ENCODE measurements at regions not wholly inside any gene's neighbourhood (a gene's known extent, or its start where the extent isn't known, plus 50 kb on each side); places are given as distances from the start of the nearest gene placed in this dataset.
"Not testable (repeated sequence)": the region's sequence is repeated elsewhere in the genome, so short reads cannot be mapped to it uniquely, and the experiment has no call there.

DNA sequence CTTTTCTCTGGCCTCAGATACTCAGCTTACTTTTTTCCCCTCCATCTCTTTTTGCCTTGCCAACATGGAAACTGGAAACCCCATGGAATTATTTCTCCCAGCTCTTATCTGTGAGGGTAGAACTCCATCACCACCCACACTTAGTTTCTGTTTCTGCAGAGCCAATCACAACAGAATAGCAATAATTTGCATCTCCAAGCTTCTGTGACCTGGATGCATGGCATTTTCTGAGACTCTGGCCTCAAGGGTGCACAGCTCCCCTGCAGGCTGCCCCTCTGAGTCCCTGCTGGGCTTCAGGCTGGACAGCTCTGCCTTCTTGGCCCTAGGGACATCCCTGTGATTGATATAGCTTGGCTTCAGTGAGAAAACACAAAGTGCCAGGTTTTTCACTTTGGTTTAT is 316.5 kb upstream of the FZD8 start:
- not testable (repeated sequence) for DNase-seq

DNA sequence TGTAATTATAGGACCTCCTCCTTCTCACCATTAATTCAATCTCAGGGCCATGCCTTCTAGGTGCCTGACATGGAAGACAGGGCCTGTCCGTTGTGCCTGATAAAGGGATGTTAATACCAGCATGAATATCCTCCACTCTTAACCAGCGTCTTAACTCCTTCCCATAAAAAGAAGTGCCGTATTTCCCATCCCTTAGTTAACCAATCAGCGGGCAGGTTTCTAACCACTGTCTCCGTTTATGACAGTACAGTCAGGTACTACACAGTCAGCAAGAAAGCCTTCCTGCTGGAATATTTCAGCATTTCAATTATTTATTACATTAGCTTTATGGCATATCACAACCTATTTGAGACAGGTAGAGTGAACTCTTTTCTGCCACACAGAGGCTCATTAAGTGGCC is 308.6 kb upstream of the FZD8 start:
- no peak for DNase-seq

DNA sequence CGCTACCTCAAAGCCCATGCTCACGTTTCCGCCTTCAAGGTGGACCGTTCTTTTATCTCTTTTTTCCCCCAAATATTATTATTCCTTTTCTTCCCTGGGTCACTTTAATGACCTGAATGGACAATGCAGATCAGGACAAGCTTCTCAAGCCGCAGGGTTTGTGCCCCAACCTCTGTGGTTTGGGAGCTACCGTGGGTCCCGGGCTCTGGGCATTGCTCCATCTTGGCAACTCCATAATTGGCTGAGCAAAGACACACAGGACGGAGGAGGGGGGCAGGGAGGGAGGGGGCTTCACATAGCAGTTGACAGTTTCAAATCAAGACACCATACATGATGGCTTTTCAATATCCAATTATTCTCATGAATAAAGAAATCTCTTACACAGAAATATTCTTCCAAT is 308.1 kb upstream of the FZD8 start:
- no peak for DNase-seq

DNA sequence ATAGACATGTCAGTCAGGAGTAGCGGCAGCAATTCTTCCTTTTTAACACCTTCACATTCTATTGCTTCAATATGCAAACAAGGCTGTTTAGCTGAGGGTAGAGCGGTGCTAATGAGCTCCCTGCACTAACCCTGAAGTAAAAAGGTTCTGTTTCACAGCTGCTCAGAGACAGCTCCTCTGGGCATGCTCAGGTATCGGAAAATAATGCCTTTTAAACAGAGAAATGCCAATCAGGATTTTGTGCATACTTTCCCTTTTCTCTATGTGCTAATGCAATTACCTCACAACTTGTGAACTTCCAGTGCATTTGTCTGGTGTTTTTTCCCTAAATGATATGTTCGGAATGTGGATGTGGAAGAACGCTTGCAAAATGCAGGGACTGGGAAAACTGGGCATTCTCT is 307.7 kb upstream of the FZD8 start:
- no peak for DNase-seq

DNA sequence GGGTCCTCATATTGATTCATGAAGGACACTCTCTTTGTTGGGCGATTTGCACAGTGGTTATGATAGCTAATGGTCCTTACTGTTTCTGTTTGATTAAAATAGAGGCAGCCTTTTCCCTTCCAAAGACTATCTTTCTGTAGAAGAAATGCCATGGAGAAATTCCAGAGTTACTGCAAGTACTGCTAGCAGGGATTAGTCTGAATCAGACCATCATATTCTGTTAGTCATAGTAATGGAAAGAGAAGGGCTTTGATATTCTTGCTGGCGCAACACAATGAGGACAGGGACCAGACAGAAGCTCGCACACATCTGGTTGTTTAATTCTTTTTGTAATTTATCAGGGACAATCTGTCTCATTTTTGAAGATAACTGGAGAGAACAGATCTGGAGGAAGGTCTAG is 304.5 kb upstream of the FZD8 start:
- no peak for DNase-seq

DNA sequence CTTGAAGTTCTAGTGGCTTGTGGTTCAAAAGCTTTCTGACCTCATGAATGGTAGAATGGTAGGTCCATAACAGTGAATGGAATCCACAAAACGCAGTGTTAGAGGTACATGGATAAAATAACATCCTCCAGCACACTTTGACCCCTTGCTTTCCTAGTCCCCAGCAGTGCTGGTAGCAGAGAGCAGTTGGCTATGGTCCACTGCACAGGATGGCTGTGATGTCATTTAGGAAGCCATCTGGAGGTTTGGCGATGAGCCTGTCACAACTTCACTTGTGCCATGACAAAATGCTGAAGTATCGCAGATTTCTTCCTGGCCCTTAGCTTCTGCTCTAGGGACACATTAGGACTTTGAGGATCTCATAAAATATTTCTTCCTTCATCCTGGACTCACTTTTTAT is 300.0 kb upstream of the FZD8 start:
- DNase-seq: no peak

DNA sequence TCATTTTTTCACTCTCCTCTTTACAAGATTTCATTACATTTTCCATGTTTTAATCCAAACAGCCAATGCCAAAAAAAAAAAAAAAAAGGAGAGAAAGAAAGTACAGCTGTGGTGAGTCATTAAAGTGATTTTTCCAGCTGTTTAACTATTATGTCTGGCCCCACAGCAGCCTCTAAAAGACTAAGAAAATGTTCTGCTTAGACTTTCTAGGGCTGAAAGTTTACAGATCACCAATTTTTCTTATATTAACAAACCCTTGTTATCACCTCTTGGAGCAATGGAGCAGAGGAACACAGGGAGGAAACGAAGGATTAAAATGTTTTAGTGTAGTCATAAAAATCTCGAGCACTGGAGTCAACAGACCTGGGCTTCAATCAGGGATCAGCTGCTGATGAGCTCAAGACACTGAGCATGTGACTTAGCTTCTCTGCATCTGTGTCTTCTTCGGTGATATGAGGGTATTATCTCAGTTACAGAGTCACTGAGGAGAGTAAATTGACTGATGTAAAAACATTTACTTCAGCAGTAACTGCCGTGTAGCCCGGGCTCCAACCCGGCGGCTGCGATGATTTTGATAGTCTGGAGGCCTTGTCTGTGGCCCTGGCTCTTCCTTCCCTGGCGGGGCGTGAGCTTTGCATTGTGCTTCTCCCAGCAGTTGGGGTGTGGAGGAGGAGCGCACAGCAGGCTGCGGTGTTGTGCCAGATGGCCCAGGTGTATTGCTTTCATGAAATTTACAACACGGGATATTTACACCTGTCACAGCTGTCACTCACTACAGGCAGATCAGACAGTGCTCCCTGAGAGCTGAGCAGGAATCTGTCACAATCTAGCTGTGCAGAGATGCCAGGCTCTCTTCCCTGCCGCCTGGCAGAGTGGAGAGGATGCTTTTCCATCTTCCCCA is 298.3 kb upstream of the FZD8 start:
- no peak for DNase-seq

DNA sequence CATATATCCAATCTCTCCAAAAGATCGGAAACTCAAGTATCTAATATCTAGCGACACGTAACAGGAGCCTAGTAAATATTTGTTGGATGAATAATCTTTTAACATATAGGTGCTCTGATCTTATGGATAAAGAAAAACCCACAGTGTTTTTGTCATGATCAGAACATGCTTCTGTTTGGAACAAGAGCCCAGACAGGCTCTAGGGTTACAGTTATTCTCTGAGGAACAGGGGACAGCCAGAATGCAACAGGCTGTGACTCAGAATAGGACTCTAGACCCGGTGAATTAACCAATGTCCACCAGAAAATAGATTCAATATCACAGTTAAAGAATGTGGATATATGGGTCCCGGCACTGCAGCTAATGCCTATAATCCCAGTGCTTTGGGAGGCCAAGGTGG is 296.1 kb upstream of the FZD8 start:
- no peak for DNase-seq

DNA sequence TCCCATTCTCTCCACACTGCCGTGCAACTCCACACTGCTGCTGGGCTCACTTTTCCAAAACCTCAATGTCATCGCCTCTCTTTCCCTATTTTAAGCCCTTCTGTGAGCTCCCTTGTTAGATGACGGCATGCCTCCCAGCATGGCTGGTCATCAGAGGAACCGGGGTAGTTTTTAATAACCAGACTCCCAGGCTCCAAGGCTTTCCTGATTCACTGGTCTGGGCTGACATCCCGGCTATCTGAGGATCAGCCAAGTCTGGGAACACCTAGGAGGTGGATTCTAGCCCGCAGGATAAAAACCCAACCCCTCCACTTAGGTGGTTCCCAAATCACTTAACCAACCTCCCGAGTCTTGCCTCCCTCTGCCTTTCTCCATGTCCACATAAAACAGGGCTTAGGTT is 295.4 kb upstream of the FZD8 start:
- no peak for DNase-seq

DNA sequence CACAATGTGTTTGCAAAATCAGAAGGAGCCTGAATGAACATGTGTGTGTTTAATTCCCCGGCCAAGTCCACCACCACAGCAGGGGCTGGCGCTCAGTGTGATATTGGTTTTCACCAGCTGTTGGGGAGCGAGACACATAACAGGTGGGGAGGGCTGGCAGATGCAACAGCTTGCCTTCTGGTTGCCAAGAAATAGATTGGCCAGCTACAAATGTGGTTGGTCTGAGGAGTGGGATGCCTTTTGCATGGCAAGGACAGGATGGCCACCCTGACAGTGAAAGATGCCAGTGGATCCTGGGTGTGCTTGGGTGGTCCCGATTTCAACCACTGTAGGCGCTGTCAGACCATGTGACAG is 292.5 kb upstream of the FZD8 start:
- DNase-seq: no peak

DNA sequence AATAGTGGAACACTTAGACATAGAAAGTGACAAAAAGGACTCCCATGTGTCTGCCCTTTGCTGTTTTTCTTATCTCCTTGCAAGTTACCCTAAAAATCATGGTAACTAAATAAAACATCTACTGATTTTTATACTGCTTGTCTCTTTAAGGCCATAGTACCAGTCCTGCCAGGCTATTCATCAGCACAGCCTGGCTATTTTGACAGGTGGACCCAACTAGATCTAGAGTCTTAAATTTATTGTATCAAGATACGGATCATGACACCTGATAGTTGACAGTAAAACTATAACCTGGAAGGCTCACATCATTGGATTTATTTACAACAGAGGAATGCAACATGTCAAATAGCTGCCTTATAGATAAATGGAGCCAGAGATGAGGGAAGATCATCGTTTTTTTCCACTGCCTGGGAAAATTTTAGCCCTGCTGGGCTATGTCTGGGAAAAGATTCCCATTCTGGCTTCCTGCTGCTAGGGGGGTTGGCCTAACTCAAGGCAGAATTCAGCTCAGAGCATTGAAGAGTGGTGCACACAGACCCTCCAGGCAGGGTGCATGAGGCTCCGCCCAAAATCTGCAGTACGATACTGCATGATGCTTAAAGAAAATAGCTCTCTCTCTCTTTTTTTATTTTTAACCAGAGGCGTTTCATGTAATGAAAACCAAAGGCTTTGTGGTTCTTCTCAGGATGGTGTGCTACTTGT is 292.0 kb upstream of the FZD8 start:
- DNase-seq: no peak

DNA sequence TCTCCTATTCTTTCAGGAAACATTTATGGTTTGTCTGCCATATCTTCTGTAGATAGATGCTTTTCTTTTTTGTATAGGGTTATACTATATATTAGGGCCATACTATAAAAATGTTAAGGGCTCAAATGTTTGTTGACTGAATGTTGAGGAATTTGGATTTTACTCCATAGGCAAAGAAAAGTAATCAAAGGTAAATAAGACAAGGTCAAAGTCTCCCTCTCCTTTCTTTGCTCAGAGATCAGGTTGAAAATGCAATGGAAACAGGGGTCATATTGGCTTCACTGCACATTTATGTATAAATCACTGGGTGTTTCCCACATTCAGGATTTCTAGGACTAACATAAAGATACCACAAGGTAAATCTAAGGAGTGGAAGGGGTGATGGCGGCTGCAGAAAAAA is 291.4 kb upstream of the FZD8 start:
- DNase-seq: no peak

DNA sequence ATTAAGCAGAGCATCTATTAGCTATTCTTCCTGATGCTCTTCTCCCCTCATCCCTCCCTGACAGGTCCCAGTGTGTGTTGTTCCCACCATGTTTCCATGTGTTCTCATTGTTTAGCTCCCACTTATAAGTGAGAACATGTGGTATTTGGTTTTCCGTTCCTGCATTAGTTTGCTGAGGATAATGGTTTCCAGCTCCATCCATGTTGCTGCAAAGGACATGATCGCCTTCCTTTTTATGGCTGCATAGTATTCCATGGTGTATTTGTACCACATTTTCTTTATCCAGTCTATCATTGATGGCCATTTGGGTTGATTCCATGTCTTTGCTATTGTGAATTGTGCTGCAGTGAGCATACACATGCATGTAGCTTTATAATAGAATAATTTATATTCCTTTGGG is 287.9 kb upstream of the FZD8 start:
- DNase-seq: not testable (repeated sequence)

DNA sequence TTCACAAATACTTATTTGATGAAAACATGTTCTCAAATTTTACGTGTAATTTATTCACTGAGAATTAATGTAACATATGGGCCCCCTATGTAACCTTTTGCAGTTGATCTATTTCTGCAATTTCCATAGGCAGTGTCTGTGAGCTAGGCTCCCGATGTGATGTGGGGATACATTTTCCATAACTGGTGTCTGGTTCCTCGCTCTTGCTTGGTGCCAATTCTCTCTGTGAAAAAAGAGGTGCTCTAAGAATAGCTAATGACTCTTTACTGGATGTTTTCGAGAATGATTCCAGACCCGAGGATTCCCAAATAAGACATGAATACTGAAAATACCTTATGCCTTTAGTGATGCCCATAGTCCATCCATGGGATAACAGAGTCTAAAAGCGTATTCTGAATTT is 286.7 kb upstream of the FZD8 start:
- DNase-seq: no peak

DNA sequence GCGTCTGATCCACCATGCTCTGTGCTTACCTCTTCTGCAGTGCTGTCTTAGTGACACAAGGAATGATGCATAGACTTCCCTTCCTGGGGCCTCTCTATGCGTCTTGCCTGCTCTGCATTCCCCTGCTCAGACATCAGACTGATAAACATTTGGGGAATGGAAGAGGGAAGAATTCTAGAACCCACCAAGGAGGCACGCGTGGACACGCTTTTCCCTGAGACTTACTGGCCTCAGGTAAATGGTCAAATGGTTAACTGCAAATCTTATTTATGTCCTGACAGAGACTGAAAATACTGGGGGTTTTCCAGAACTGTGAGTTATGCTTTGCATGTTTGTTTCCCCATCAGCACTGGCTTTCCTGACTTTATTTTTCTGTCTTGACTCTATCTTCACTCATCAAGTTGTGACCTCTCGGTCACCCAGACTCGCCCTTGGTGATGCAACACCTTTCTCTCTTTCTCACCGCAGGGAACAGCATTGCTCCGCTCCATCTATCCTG is 285.9 kb upstream of the FZD8 start:
- DNase-seq: no peak

DNA sequence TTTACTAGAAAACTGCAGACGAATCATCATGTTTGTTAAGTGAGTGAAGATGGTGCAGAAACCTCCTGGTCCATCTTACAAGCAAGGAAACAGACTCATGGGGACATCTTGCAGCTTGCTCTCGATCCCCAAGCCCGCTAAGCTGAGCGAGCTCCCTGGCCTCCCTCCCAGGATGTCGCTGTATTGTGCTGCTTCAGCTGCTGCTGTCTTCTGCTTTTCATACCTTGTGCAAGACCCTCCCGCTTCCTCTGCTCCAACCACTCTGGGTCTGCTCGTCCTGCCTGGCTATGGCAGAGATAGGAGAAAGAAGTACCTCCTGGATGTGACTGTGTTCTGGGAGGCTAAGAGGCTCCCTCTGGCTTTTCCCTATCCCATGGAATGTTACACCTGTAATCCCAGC is 285.2 kb upstream of the FZD8 start:
- no peak for DNase-seq

DNA sequence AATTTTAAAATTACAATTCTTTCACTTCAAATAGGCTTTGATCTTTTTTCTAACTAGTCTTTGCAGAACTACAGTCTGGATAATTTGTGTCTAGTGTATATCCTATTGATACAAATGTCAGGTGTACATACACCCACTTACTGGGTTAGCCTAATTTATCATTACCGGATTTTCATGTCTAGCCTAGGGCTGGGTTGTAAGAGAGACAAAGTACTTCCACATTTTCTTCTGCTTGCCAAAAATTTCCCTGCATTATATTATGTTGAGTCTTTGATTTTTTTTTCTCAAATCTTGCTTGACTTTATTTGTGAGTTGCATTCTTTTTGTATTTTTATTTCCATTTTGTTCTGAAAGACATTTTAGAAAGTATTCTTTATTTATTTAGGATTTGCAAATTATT is 284.8 kb upstream of the FZD8 start:
- DNase-seq: no peak

DNA sequence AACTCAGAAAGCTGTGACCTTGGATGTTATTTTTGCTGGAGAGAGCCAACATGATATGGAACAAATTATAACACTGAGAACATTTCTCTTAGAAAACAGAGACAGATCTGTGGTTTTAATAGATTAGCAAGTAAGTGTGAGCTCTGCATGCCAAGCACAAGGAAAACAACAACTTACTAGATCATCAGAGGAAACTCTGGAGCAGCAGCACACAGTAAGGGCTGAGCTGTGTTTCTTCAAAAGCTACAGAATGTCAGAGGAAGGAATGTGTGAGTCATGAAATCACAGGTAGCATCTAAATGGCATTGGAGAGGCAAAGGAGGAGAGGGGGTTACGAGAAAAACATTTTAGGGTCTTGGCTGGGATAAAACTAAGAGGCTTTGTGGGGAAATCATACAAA is 283.4 kb upstream of the FZD8 start:
- no peak for DNase-seq

DNA sequence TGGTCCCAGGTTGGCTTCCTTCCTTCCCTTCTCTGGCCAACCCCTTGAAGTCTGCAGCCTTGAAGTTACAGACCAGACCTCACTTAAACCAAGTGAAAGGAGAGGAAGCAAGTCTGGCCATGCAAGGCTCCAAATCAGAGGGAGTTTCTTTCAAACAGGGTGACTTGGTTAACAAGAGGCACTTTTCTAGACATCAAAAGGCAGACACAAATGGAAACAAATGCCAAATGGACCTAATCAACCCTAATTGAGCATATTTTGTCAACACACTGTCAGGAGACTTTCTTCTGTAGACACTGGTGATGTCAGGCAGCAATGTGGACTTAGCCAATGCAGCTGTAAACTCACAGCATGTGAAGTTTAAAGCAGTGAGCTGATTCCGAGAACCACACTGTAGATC is 282.7 kb upstream of the FZD8 start:
- no peak for DNase-seq

DNA sequence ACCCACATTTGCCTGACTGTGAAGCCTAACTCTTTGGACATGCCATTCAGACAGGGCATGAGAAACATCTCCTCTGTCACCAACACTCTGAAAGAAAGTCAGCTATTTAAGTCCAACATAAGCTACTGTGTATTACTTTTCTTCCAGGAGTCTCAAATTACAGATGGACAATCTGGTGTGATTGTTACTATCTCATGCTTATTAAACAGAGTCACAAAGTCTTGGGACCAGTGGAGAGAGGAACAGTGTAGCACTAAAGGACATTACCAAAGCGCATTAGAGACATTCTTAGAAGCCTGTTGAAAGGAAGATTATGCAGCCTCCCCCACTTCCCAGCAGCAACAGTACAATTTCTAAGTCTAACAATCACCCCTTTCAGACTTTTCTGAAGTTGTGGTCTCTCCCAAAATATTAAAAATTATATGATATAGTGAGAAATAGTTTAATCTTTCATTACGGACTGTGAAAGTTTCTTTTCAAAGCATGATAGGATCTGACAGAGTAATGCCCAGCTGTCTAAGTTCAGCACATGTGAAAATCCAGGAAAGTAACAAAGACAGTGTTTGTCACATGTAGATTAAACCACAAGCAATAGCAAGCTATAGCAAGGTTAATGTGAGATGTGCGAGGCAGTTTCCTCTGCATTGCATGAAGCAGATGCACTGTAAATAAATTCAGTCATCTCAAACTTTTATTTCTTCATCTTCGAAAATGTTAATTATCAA is 280.9 kb upstream of the FZD8 start:
- no peak for DNase-seq

DNA sequence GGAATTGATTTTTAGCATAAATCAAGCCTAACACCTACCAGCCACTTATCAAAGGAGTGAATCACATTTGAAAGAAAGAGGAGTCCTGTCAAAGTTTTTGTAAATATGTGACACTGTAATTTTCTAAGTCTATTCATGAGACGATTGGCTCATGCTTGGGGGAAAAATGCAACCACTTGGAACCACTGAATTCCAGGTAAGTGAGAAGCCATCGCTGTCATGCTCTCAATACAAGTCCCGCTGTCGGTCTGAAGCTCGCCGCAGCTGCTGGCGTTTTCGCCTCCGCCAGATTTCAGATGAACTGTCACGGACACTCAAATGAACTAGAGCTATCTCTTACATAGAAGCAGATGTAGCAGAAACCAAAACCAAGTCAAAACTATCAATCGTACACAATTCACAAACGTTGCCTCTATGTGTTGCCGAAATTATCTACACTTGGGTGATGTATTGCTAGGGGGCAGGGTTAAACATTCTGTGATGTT is 279.8 kb upstream of the FZD8 start:
- no peak for DNase-seq

DNA sequence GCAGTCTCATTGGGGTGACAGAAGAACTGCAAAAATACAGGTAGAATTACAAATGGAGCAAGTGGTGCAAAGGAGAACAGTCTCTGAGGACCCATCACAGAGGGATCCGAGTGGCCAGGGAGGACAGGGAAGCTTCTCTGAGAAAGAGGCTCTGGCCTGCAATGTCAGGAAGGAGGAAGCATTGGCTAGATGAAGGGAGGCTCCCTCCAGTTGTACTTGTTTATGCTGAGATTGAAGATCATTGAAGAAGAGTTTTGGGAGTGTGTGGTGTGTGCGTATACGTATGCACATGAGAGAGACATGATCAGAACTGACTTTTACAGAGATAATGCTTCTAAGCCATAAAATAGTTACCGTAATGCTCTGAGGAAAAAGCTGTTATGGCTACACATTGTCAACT is 274.7 kb upstream of the FZD8 start:
- no peak for DNase-seq

DNA sequence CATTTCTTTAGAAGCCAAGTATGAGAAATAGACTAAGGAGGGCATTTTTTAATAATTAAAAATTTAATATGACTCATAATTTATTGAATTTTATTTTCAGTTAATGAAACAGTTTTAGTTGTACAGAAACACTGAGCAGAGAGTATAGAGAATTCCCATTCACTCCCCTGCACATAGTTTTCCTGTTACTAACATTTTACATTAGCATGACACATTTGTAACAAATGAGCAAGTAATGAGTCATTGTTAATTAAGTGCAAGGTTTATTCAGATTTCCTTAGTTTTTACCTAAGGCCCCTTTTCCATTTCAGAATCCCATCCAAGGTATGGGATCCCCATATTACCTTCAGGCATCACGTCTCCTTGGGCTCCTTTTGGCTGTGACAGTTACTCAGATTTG is 271.5 kb upstream of the FZD8 start:
- no peak for DNase-seq

Data from NCI-H526 treated with DMSO at 0.1 percent for 48 hours (cell line).